T-cell (primary cell): ENCODE measurements at regions not wholly inside any gene's neighbourhood (a gene's known extent, or its start where the extent isn't known, plus 50 kb on each side); places are given as distances from the start of the nearest gene placed in this dataset.

Experiments used
- ATAC-seq, 4 experiments: fragments of 200-7000 bp in 3 of 4; fragments of 150-1000 bp in 1 of 4; cut with Tn5 transposase; replicated peaks in 1 of 4; 1 replicate in 3 of 4; 2 replicates in 1 of 4; pipeline ENCODE4 v1.10.0; 2021; ENCODE audit warnings: moderate library complexity in 3 of 4, mild to moderate bottlenecking in 2 of 4, moderate number of reproducible peaks in 1 of 4
- CTCF ChIA-PET, 2 donors: fragments of 300-600 bp; sonication (Branson Sonifier 250); formaldehyde crosslinking; loops; one replicate each; lab custom pipeline; 2022; ENCODE audit warnings: antibody characterized with exemption in 2 of 2; lab: Charles Lee
- POLR2A ChIA-PET, 2 donors: fragments of 300-600 bp; sonication (Branson Sonifier 250); formaldehyde crosslinking; loops; one replicate each; lab custom pipeline; 2022; ENCODE audit warnings: antibody characterized with exemption in 2 of 2; lab: Charles Lee
- DNase-seq, 35 experiments: peaks; one replicate each; pipeline versions ENCODE4 v3.0.0 to v3.0.0-alpha.2; 2013 to 2023
- H3K27ac ChIP-seq: one replicate; pipeline ENCODE4 v1.5.1; 2013; ENCODE audit warnings: low read length
- H3K27me3 ChIP-seq, 2 experiments: replicated peaks in 1 of 2; 1 replicate in 1 of 2; 2 replicates in 1 of 2; pipeline versions ENCODE4 v1.6.1 to v1.7.0; 2013; ENCODE audit warnings: low read length in 1 of 2, mixed read lengths in 1 of 2; ENCODE audit not compliant: control insufficient read depth in 2 of 2, insufficient read depth in 2 of 2; ENCODE audit errors: extremely low read depth in 1 of 2
- H3K36me3 ChIP-seq, 2 donors: 1 replicate in 1 of 2; 2 replicates in 1 of 2; pipeline versions ENCODE4 v1.6.1 to v1.7.0; 2013; ENCODE audit warnings: low read length in 1 of 2; ENCODE audit not compliant: control insufficient read depth in 2 of 2, insufficient read depth in 1 of 2; ENCODE audit errors: extremely low read depth in 1 of 2
- H3K4me1 ChIP-seq, 2 experiments: 1 replicate in 1 of 2; 2 replicates in 1 of 2; pipeline versions ENCODE4 v1.6.1 to v1.7.0; 2013; ENCODE audit warnings: low read length in 2 of 2, mixed read lengths in 1 of 2; ENCODE audit not compliant: insufficient read depth in 2 of 2, control insufficient read depth in 1 of 2; ENCODE audit errors: extremely low read depth in 1 of 2
- H3K4me3 ChIP-seq, 2 donors: 1 replicate in 1 of 2; 2 replicates in 1 of 2; pipeline versions ENCODE4 v1.5.1 to v1.7.0; 2013; ENCODE audit warnings: mild to moderate bottlenecking in 2 of 2, low read length in 1 of 2, moderate library complexity in 1 of 2; ENCODE audit not compliant: control insufficient read depth in 1 of 2; ENCODE audit errors: extremely low read depth in 1 of 2
- H3K9me3 ChIP-seq: 2 replicates; pipeline ENCODE4 v1.7.0; 2013
- H3K27ac Mint-ChIP-seq, 2 donors: one replicate each; pipeline ENCODE4 v1.8.0; 2020 to 2021; ENCODE audit warnings: mild to moderate bottlenecking in 2 of 2, mixed read lengths in 2 of 2
- H3K27me3 Mint-ChIP-seq, 2 donors: one replicate each; pipeline ENCODE4 v1.8.0; 2021 to 2022; ENCODE audit warnings: mixed read lengths in 2 of 2
- H3K36me3 Mint-ChIP-seq: one replicate; pipeline ENCODE4 v1.8.0; 2021; ENCODE audit warnings: mixed read lengths
- H3K4me1 Mint-ChIP-seq, 3 donors: one replicate each; pipeline ENCODE4 v1.8.0; 2020 to 2022; ENCODE audit warnings: mixed read lengths in 3 of 3, mild to moderate bottlenecking in 1 of 3
- H3K4me3 Mint-ChIP-seq, 3 donors: one replicate each; pipeline ENCODE4 v1.8.0; 2020 to 2022; ENCODE audit warnings: mild to moderate bottlenecking in 3 of 3, mixed read lengths in 3 of 3, moderate library complexity in 3 of 3
- H3K9me3 Mint-ChIP-seq, 3 donors: one replicate each; pipeline ENCODE4 v1.8.0; 2020 to 2022; ENCODE audit warnings: mixed read lengths in 3 of 3
- WGBS: methylation state at CpG from one replicate; pipeline ENCODE4 v1.1.5; 2013; ENCODE audit warnings: missing lambda C conversion rate; ENCODE audit not compliant: insufficient coverage; 5-methylcytosine and 5-hydroxymethylcytosine counted together

- H3K4me3 Mint-ChIP-seq, result no peak overlapping the region
- peaks cover 0 to 4% (median 0%) of the 10 kb centered on the region in 3 donors for H3K9me3 Mint-ChIP-seq
- Histone ChIP-seq H3K27ac (no peak overlapping the region), H3K9me3 (no peaks in the 10 kb centered on the region), H3K36me3 (no peaks in the 10 kb centered on the region), H3K4me3 (no peak overlapping the region), H3K27me3 (no peaks in the 10 kb centered on the region), H3K4me1 (no peaks in the 10 kb centered on the region)
- DNase-seq, result no peak
- peaks cover 24 to 32% of the 10 kb centered on the region in 2 donors for H3K27me3 Mint-ChIP-seq
- WGBS, result no CpG with 5 or more reads among the region's 1 CpG
- ATAC-seq, result no peak
- POLR2A ChIA-PET, result no interaction called here
- H3K36me3 Mint-ChIP-seq, result no peaks in the 10 kb centered on the region
- no peak overlapping the region for H3K27ac Mint-ChIP-seq
- CTCF ChIA-PET, result no interaction called here
- H3K4me1 Mint-ChIP-seq, result no peaks in the 10 kb centered on the region
Observed at GRCh38 chr4:53721263-53721662, 130.0 kb upstream of the LNX1 start.

- H3K36me3 ChIP-seq, result no peaks in the 10 kb centered on the region
- no peak overlapping the region for H3K4me3 Mint-ChIP-seq
- H3K9me3 ChIP-seq, result no peaks in the 10 kb centered on the region
- H3K4me1 Mint-ChIP-seq, result no peaks in the 10 kb centered on the region
- H3K27ac Mint-ChIP-seq, result no peak overlapping the region
- H3K4me3 ChIP-seq, result no peak overlapping the region
- H3K27ac ChIP-seq, result no peak overlapping the region
- H3K4me1 ChIP-seq, result no peaks in the 10 kb centered on the region
- ChIA-PET POLR2A (no interaction called here), CTCF (no interaction called here)
- H3K27me3 Mint-ChIP-seq, result peaks cover 24 to 36% of the 10 kb centered on the region in 2 donors
- H3K9me3 Mint-ChIP-seq, result peaks cover 0 to 4% (median 0%) of the 10 kb centered on the region in 3 donors
- no peaks in the 10 kb centered on the region for H3K36me3 Mint-ChIP-seq
- no CpG with 5 or more reads among the region's 5 CpGs for WGBS
- no peaks in the 10 kb centered on the region for H3K27me3 ChIP-seq
- ATAC-seq (no peak), DNase-seq (no peak)
Observed at GRCh38 chr4:53720776-53721175, 129.5 kb upstream of the LNX1 start.

DNA sequence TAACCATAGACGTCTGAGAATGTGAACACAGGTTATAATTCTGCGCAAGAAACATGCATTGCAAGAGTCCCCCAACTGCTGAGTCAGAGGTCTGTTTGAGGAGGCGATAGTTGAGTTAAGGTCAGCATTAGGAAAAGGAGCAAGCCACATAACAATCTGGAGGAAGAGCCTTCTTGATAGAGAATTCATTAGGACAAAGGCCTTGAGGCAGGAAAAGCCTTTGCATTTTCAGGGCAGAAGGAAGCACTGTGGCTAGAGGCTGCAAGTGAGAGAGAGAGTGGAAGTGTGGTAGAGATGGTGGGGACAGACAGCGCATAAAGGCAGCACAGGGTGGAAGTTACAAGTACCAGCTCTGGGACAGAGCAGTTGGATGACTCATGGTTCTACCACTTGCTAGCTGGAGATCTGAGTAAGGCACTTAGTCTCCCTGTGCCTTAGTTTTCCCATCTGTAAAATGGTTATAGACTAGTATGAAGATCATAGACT is 125.8 kb upstream of the LNX1 start:
- CTCF ChIA-PET, result no interaction called here
- Histone ChIP-seq H3K9me3 (no peaks in the 10 kb centered on the region), H3K4me3 (no peak overlapping the region), H3K27ac (no peak overlapping the region), H3K36me3 (no peaks in the 10 kb centered on the region), H3K4me1 (no peaks in the 10 kb centered on the region), H3K27me3 (no peaks in the 10 kb centered on the region)
- Mint-ChIP-seq H3K27me3 (peaks cover 16 to 33% of the 10 kb centered on the region in 2 donors), H3K4me3 (no peak overlapping the region), H3K4me1 (no peaks in the 10 kb centered on the region), H3K27ac (no peak overlapping the region), H3K36me3 (no peaks in the 10 kb centered on the region), H3K9me3 (peaks cover 0 to 4% (median 0%) of the 10 kb centered on the region in 3 donors)
- WGBS, result 60% methylated on average over 4 of the region's 4 CpGs
- POLR2A ChIA-PET, result no interaction called here
- DNase-seq (no peak), ATAC-seq (no peak)

- no peaks in the 10 kb centered on the region for H3K36me3 Mint-ChIP-seq
- no peak overlapping the region for H3K4me3 Mint-ChIP-seq
- peaks cover 16 to 36% of the 10 kb centered on the region in 2 donors for H3K27me3 Mint-ChIP-seq
- no peak overlapping the region for H3K27ac Mint-ChIP-seq
- Histone ChIP-seq H3K36me3 (no peaks in the 10 kb centered on the region), H3K4me1 (no peaks in the 10 kb centered on the region), H3K9me3 (no peaks in the 10 kb centered on the region), H3K27me3 (peaks cover 0 to 2% of the 10 kb centered on the region in 2 experiments), H3K27ac (no peak overlapping the region), H3K4me3 (no peak overlapping the region)
- ChIA-PET POLR2A (no interaction called here), CTCF (interaction anchor here in 1 of 2 donors (1.0 kb wide), 1 partner anchor 10 kb away, joined by 3 read pairs; no protein-coding TSS in a partner anchor)
- ATAC-seq, result no peak
- DNase-seq, result no peak
- peaks cover 0 to 4% (median 0%) of the 10 kb centered on the region in 3 donors for H3K9me3 Mint-ChIP-seq
- no peaks in the 10 kb centered on the region for H3K4me1 Mint-ChIP-seq
- WGBS, result 51% methylated on average over 4 of the region's 6 CpGs
Observed at GRCh38 chr4:53716471-53717063, 125.3 kb upstream of the LNX1 start.

GRCh38 chr4:53716011-53716410 is 124.7 kb upstream of the LNX1 start:
- H3K36me3 ChIP-seq, result no peaks in the 10 kb centered on the region
- Mint-ChIP-seq H3K4me1 (no peaks in the 10 kb centered on the region), H3K9me3 (peaks cover 0 to 4% (median 0%) of the 10 kb centered on the region in 3 donors), H3K27ac (no peak overlapping the region), H3K27me3 (peaks cover 14 to 33% of the 10 kb centered on the region in 2 donors), H3K36me3 (no peaks in the 10 kb centered on the region), H3K4me3 (no peak overlapping the region)
- H3K4me3 ChIP-seq, result no peak overlapping the region
- no peak for ATAC-seq
- POLR2A ChIA-PET, result no interaction called here
- CTCF ChIA-PET, result interaction anchor here in 1 of 2 donors (1.0 kb wide), 1 partner anchor 9 kb away, joined by 3 read pairs; no protein-coding TSS in a partner anchor
- no peak overlapping the region for H3K27ac ChIP-seq
- no peaks in the 10 kb centered on the region for H3K9me3 ChIP-seq
- H3K27me3 ChIP-seq, result peaks cover 0 to 5% of the 10 kb centered on the region in 2 experiments
- H3K4me1 ChIP-seq, result no peaks in the 10 kb centered on the region
- no peak for DNase-seq

GRCh38 chr4:53714236-53715140 is 123.2 kb upstream of the LNX1 start:
- DNase-seq (no peak), ATAC-seq (no peak)
- WGBS, result 25% methylated on average over 2 of the region's 6 CpGs
- no peaks in the 10 kb centered on the region for H3K4me1 Mint-ChIP-seq
- ChIA-PET CTCF (interaction anchor here (0.5 to 0.7 kb wide), 2 partner anchors 8 to 486 kb away, joined by 3 read pairs; no protein-coding TSS in a partner anchor), POLR2A (no interaction called here)
- H3K4me1 ChIP-seq, result no peaks in the 10 kb centered on the region
- H3K36me3 Mint-ChIP-seq, result no peaks in the 10 kb centered on the region
- H3K36me3 ChIP-seq, result no peaks in the 10 kb centered on the region
- H3K27me3 ChIP-seq, result peaks cover 0 to 5% of the 10 kb centered on the region in 2 experiments
- no peak overlapping the region for H3K27ac Mint-ChIP-seq
- no peaks in the 10 kb centered on the region for H3K9me3 ChIP-seq
- H3K27me3 Mint-ChIP-seq, result peaks cover 9 to 21% of the 10 kb centered on the region in 2 donors
- no peak overlapping the region for H3K4me3 Mint-ChIP-seq
- no peak overlapping the region for H3K27ac ChIP-seq
- H3K9me3 Mint-ChIP-seq, result peaks cover 0 to 4% (median 0%) of the 10 kb centered on the region in 3 donors
- no peak overlapping the region for H3K4me3 ChIP-seq
